Heart left ventricle (tissue), 13 donors: ENCODE measurements at regions not wholly inside any gene's neighbourhood (a gene's known extent, or its start where the extent isn't known, plus 50 kb on each side); places are given as distances from the start of the nearest gene placed in this dataset.

Source experiments
- POLR2A ChIP-seq, 2 donors: fragments of 450-650 bp; IDR thresholded peaks; one replicate each; pipeline ENCODE4 v1.6.1; 2017; ENCODE audit warnings: antibody characterized with exemption in 2 of 2, mild to moderate bottlenecking in 2 of 2, moderate library complexity in 2 of 2
- TF ChIP-seq, protein P1 (sequence below), 12 donors: fragments of 200-600 bp; sonication (generic) in 4 of 12; IDR thresholded peaks; one replicate each; pipeline versions ENCODE4 v1.5.0 to v1.8.0; 2018 to 2022; ENCODE audit warnings: antibody characterized with exemption in 12 of 12, mild to moderate bottlenecking in 5 of 12
- donor health status: ischemic (EF 13 %, LVEDD 7.1; RV severe dilation, severe dysfunction).
- donor health status: DM: no; HTN: yes; CAD: no.
- donor health status: DM: no; HTN: no; CAD: no.
- donor health status: ischemic (EF 25% LVEDD 6.9; RV normal size, moderate dysfunction).
- donor health status: ischemic (EF 25% LVEDD 5.7; RV mildly dilated, moderate dysfunction).
- donor health status: ischemic (EF 35%, LVEDD 5.7; RV mildly dilated, moderate dysfunction).
- donor health status: nonischemic (EF 11% LVEDD 7.7; RV severe dilation, severe dysfunction).
- donor health status: DM: yes; HTN: yes; CAD: no.
- donor health status: PGD.
- donor health status: ischemic (EF 29% LVEDD 5.4; RV normal size, mild dysfunction).
- donor health status: nonischemic (EF 23%, LVEDD 6.1; RV moderate dilation, normal function).

DNA sequence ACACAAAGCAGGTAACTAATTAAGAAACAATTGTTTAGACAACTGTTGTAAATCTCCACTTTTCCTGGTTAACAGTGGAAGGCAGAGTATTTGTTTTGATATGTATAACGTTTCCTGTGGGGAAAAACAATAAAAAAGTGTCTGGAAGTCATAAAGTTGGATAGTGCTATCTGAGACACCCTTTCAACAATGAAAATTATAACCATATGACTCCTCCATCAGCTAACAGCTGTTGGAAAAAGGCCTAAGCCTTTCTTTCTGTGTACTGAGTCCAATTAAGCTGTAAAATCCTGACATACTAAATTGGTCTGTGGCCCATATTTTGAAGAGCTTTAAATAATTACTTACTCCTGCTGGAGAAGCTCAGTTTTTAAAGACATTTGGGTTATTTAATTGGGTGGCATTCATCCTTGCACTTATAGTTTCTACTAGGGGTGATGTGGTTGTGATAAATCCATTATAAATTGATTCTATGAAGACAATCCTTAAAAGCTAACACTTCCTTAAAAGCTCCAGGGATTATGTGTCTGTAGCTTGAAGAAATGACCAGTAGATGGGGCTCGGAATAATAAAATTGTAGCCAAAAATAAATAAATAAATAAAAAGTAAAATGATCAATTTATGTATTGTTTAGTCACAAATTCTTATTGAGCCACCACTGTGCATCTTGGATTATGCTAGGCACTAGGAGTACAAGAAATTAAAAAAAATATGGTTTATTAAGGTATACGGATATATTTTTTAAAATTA is 698.1 kb upstream of the NXPH2 start:
- TF ChIP-seq, protein P1, sequence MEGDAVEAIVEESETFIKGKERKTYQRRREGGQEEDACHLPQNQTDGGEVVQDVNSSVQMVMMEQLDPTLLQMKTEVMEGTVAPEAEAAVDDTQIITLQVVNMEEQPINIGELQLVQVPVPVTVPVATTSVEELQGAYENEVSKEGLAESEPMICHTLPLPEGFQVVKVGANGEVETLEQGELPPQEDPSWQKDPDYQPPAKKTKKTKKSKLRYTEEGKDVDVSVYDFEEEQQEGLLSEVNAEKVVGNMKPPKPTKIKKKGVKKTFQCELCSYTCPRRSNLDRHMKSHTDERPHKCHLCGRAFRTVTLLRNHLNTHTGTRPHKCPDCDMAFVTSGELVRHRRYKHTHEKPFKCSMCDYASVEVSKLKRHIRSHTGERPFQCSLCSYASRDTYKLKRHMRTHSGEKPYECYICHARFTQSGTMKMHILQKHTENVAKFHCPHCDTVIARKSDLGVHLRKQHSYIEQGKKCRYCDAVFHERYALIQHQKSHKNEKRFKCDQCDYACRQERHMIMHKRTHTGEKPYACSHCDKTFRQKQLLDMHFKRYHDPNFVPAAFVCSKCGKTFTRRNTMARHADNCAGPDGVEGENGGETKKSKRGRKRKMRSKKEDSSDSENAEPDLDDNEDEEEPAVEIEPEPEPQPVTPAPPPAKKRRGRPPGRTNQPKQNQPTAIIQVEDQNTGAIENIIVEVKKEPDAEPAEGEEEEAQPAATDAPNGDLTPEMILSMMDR (IDR thresholded peaks at IDR 0.05): no peak
- no peak for TF ChIP-seq POLR2A (IDR thresholded peaks at IDR 0.05)
